Middle frontal gyrus (tissue), 1 donor: ENCODE measurements at regions not wholly inside any gene's neighbourhood (a gene's known extent, or its start where the extent isn't known, plus 50 kb on each side); places are given as distances from the start of the nearest gene placed in this dataset.
"Not testable (repeated sequence)": the region's sequence is repeated elsewhere in the genome, so short reads cannot be mapped to it uniquely, and the experiment has no call there.

Experiments
- DNase-seq: peaks from one replicate; pipeline ENCODE4 v3.0.0-alpha.2; 2015; ENCODE audit warnings: low spot score; ENCODE audit errors: extremely low spot score

GRCh38 chr5:85648495-85648894, 969.2 kb upstream of the COX7C start:
- DNase-seq: no peak

DNA sequence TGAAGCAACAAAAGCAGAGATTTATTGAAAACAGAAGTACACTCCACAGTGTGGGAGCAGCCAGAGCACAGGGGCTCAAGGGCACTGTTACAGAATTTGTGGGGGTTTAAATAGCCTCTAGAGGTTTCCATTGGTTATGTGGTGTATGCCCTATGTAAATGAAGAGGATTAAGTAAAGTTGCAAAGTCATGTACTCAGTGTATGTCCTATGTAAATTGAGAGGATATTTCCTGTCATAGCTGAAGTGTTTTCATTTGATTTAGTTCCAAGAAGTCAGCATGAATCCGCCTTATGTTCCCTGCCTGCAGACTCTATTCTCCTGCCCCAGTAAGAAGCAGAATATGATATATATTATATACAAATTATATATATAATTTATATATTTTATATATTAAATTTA, 966.0 kb upstream of the COX7C start:
- DNase-seq: no peak

DNA sequence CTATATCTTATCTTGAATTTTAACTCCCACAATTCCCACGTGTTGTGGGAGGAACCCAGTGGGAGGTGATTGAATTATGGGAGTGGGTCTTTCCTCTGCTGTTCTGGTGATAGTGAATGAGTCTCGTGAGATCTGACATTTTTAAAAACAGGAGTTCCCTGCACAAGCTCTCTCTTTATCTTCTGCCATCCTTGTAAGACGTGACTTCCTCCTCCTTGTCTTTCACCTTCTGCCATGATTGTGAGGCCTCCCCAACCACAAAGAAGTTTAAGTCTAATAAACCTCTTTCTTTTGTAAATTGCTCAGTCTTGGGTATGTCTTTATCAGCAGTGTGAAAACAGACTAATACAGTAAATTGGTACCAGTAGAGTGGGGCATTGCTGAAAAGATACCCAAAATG, 963.6 kb upstream of the COX7C start:
- DNase-seq: not testable (repeated sequence)

GRCh38 chr5:85656050-85656449, 961.7 kb upstream of the COX7C start:
- no peak for DNase-seq

GRCh38 chr5:85657328-85657727, 960.4 kb upstream of the COX7C start:
- not testable (repeated sequence) for DNase-seq

- DNase-seq: not testable (repeated sequence)
Measured at GRCh38 chr5:85662969-85663707, 954.6 kb upstream of the COX7C start.

GRCh38 chr5:85663708-85664031, 954.1 kb upstream of the COX7C start:
- DNase-seq: no peak

DNA sequence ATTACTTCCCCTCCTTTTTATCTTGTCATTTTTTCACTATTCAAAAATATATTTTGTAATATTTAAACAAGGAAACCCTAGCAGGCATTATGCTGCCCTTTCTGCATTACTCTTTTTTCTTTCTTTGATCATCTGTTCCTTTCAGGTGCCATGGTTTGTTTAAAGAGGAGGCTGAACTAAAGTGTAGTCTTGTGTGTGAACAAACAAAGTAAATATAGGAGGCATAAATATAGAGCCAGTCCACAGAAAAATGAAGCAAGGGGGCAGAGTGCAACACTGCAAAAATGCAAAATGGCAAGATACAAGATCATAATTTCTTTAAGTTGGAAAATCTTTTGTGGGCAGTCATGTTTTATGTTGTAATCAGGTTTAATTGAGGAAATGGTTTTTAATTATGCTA, 947.3 kb upstream of the COX7C start:
- no peak for DNase-seq

- DNase-seq: no peak
Measured at GRCh38 chr5:85671223-85671970, 946.3 kb upstream of the COX7C start.

- no peak for DNase-seq
Measured at GRCh38 chr5:85681871-85682270, 935.9 kb upstream of the COX7C start.

GRCh38 chr5:85684351-85684750, 933.4 kb upstream of the COX7C start:
- DNase-seq: no peak

- DNase-seq: no peak
Measured at GRCh38 chr5:85703296-85703695, 914.4 kb upstream of the COX7C start.

GRCh38 chr5:85709728-85710127, 908.0 kb upstream of the COX7C start:
- no peak for DNase-seq

DNA sequence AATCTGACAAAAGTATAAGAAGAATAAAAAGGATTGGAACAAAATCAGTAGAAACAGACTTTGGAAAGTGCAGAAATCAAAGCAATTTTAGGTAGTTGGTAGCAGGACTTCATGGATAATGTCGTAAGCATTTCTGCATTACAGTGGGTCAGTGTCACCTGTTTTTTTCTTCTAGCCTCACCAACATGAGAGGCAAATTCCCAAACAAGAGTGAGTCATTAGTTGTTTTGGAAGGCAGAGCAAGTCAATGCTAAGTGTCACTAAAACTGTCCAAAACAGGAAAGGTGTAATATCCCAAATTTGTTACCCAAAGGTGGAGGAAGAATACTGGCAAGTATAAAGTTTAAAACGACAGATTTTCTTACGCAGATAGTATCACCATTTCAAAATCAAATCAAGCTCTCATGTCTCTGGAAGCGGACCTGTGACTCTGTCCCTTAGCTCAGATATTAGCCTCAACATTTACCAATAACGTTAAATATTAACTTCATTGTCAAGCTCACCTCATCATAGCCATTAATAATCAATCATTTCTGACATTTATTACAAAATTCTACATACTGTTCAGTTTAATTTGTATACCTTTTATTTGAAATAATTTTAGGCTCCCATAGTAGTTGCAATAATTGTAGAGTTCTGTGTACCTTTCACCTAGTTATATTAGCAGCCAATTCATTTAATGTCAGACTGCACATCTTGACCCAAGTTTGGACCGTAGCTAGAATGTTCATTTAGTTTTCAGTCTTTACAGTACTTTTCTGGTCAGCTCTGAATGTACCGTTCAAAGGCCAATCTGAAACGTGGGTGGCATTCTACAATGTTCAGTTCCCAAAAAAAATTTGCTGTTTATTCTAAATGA, 901.2 kb upstream of the COX7C start:
- no peak for DNase-seq

DNA sequence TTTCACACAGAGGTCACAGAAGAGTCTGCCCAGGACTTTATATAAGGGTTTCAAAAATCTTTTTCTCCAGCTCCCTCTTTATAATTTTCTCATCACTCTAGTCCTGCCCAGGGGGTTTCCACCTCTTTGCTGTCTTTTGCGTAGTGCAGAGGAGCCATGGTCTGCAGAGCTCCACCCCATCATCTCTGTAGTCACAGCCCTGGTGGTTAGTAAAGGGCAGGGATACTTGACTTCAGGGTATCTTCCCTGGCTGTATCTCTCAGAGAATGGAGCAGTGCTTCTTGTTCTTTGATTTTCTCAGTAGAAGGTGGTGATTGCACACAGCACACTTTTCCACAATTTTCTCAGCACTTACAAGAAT, 900.6 kb upstream of the COX7C start:
- no peak for DNase-seq

DNA sequence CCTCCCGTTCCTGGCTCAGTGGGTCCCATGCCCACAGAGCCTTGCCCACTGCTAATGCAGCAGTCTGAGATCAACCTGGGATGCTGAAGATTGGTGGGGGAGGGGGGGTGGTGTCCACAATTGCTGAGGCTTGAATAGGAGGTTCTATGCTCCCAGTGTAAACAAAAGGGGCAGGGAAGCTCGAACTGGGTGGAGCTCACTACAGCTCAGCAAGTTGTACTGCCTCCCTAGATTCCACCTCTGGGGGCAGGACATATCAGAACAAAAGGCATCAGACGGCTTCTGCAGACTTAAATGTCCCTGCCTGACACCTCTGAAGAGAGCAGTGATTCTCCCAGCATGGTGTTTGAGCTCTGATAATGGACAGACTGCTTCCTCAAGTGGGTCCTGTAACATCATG, 885.6 kb upstream of the COX7C start:
- DNase-seq: no peak

GRCh38 chr5:85741972-85742371, 875.8 kb upstream of the COX7C start:
- no peak for DNase-seq

GRCh38 chr5:85760519-85760918, 857.2 kb upstream of the COX7C start:
- DNase-seq: no peak

GRCh38 chr5:85769347-85769746, 848.4 kb upstream of the COX7C start:
- no peak for DNase-seq

DNA sequence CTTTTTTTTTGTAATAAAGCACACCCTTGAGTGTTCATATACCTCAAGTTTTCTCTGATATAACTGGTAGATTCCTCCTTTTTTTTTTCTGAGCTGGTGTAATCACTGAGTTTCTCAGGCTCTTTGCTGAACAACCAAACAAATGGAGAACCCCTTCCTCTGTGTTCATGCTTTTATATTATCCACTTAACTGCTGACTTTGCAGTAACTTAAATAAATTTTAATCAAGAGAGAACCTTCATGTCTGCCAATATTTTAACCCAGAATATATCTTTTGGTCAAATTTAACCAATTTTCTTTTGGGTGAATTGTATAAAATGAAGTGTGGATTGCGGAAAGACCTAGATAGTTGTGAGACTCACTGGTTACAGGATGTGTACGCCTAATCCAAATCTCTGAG, 833.0 kb upstream of the COX7C start:
- no peak for DNase-seq

DNA sequence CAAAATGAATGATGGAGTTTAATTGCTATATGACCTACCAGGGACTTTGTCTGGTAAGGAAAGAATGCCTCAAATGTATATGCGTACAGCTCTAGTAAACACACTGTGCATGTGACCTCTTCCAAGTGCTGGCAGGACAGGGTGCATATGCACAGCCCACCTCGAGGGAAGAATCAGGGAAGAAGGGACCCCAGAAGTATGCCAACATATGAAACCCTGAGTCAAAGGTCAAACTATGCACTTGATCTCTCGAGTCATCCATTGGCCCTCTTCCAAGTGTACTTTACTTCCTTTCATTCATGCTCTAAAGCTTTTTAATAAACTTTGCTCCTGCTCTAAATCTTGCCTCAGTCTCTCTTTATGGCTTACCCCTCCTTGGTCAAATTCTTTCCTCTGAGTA, 804.6 kb upstream of the COX7C start:
- DNase-seq: no peak

DNA sequence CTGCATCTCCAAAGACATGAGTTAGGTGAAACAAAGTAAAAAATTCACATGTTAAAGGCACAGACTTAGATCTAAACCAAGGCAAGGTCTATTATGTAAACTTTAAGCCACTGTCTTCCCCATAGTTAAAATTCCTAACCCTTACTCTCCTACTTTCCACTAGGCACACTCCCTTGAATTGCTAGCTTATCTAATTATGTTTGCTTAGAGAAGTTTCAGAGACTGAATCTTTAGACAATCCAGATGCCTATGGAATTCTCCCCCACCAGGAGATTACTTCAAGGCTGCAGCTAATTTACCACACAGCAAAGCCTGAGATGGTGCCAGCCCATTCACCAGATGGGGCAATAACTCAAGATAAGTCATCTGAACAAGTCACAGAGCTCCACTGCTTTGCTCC, 803.1 kb upstream of the COX7C start:
- DNase-seq: no peak
